G401.6 (cell line): ENCODE measurements at regions not wholly inside any gene's neighbourhood (a gene's known extent, or its start where the extent isn't known, plus 50 kb on each side); places are given as distances from the start of the nearest gene placed in this dataset.
"Not testable (repeated sequence)": the region's sequence is repeated elsewhere in the genome, so short reads cannot be mapped to it uniquely, and the experiment has no call there.

ENCODE experiments used
- FAIRE-seq: peaks from 2 replicates; lab custom pipeline; 2012; peaks lifted over from hg19 to GRCh38; lab: Jason Lieb, UNC

DNA sequence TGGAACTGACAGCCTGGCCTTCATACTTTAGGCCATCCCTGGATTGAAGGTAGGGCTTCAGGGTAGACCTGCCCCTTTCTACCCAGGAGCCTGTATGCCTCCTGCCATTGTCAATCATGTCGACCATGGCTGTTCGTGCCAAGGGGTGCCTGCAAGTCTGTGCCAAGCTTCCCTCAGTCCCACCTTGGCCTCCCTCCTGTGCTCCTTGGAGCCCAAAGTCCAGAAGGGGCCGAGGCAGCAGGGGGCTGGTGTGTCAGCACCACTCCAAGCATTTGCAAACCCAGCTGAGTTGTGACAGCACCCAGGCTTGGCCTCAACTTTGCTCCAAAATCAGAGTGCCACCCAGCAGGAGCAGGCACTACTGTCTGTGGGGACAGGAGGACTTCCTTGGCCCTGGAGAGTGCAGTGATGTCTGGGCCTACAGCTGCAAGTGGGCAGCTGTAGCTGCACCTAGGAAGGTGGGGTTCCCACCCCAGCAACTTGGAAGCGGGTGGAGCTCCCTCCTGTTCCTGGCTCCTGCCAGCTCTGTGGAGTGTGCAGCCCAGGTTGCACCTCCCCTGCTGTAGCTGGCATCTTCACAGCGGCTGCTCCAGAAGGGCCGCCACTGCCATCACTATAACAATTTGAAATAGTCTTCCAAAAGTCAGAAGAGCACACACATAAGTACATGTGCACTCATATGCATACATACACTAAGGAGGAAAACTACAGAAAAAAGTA is 1719.3 kb downstream of the HACE1 start:
- FAIRE-seq, result no peak

GRCh38 chr6:103139377-103139776 is 1720.3 kb downstream of the HACE1 start:
- FAIRE-seq, result no peak

GRCh38 chr6:103124471-103124870 is 1731.0 kb downstream of the GRIK2 start:
- no peak for FAIRE-seq

DNA sequence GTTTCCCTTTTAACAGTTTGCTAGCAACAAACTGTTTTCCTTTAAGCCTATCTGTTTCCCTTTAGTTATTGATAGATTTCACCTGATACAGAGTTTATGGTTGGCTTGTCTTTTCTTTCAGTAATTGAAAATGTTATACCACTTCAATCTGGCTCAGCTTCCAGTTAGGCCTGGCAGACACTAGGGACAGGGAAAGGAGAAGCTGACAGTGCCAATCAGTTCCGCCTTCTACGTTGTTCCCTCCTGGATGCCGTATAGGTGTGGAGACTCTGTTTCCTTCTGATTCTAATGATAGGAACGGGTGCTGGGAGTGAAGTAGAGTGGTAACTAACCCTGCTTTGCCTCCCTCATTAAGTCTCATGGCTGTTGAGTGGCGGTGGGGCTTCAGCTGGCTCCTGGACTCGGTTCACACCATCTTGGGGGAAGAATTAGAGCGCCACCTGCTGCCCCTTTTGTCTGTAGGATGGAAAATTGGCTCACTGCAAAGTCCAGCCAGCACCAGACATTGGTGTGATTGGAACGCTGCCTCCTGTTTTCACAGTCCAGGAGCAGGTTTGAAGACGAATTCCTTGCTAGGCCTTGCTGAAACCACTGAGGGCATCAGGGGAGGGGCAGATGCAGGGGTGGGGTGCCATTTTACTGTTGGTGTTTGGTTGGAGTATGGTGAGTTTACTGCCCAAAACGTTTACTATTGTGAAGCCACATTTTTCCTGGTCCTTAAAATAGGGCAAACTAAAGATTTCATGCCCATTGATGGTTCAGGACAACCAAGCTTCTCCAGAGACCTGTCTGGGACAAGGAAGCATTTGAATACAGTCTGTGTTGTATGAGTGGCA is 1729.5 kb downstream of the GRIK2 start:
- FAIRE-seq, result no peak

GRCh38 chr6:103119056-103119455 is 1725.5 kb downstream of the GRIK2 start:
- FAIRE-seq, result no peak

- no peak for FAIRE-seq
These were observed 1721.1 kb downstream of the GRIK2 start for GRCh38 chr6:103114582-103114981.

- FAIRE-seq, result no peak
These were observed 1719.9 kb downstream of the GRIK2 start for GRCh38 chr6:103113416-103113815.

- FAIRE-seq, result no peak
These were observed 1714.5 kb downstream of the GRIK2 start for GRCh38 chr6:103107985-103108384.

DNA sequence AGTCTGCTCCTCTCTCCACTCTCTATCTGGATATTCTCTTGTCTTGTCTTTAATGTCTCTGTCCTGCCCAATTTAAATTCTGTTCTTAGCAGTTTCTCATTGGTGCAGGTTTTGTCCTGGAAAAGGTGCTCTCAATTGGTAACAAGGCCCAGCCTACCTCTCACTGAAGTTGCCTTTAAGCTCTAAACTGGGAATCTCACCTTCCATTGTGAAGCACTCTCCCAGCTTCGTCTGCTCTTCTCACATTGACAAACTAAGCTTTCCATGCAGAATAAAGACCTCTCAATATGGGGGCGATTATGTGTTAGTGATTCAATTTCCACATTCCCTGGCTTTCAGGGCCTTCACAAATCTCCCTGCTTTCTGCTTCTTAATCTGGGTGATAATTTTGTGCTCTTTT is 1712.2 kb downstream of the GRIK2 start:
- FAIRE-seq, result no peak

DNA sequence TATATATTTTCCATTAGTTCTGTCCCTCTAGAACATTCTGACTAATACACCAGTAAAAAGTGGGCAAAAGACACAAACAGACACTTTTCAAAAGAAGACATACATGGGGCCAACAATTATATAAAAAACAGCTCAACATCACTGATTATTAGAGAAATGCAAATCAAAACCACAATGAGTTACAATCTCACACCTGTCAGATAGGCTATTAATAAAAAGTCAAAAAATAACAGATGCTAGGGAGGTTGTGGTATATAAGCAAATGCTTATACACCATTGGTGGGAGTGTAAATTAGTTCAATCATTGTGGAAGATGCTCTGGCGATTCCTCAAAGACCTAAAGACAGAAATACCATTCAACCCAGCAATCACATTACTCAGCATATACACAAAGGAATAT is 1707.8 kb downstream of the GRIK2 start:
- no peak for FAIRE-seq

GRCh38 chr6:103092414-103092813 is 1698.9 kb downstream of the GRIK2 start:
- FAIRE-seq, result not testable (repeated sequence)

GRCh38 chr6:103085801-103086200 is 1692.3 kb downstream of the GRIK2 start:
- no peak for FAIRE-seq

DNA sequence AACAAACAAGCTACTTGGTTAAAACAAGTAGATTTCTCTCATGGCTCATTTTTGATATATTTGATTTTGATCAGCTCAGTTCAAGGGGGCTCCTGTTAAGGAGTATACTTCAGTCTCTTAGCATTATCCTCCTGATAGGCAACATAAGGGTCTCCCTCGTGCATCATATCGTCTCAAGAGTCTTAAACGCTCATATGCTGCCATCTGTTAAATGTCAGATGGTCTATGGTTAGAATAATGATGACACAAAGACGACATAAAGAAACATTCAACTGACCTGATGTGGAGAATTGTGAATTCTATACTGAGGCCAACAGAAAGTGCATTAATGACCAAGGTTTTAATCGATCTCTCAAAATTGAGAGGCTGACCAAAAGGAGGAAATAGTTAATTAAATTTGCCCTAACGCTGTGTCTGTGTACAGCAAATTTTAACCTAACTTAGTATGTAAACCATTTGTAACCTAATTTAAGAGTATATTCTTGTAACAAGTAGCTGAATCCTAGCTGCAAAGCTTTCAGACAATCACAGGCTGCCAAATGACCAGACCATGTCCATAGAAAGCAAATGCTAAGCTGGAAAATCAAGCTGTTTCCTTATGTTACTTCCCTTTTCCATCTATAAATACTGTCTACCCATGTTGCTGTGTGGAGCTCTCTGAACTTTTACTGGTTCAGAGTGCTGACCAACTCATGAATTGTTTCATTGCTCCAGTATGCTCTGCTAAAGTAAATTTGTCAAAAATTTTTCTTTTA is 1688.5 kb downstream of the GRIK2 start:
- no peak for FAIRE-seq

DNA sequence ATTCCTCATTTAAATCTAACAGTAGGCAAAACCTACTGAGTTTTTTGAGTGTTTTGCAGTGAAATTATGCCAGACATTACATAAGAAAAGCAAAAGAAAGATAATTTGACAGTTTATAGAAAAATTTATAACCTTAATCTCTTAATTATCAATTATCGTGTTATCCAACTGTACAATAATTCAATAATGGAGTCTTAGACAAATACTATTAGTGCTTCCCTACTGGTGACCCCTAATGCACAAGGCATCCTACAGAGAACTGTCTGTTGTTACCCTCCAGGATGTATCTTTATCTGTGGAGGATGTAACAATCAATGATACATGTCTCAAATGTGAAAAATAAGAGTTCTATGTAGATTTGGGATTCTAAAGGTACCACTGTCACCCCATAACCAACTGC is 1687.6 kb downstream of the GRIK2 start:
- FAIRE-seq, result no peak

DNA sequence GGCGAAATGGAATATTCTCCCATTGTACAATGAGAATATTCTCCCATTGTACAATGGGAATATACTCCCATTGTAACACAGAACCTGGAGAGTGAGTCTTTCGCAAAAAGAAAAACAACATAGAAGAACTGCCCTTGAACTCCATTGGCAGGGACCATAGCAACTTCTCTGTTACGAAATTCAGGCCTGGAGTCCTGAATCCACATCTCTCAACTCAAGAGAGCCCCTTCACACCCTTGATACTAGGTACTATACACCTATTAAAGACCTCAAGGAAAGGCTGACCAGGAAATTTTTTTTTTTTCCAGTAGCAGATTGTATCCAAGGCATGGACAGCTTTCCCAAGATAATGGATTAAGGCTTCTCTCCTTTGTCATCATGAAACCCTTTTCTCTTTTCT is 1687.0 kb downstream of the GRIK2 start:
- no peak for FAIRE-seq

- FAIRE-seq, result no peak
These were observed 1686.4 kb downstream of the GRIK2 start for GRCh38 chr6:103079867-103080266.

DNA sequence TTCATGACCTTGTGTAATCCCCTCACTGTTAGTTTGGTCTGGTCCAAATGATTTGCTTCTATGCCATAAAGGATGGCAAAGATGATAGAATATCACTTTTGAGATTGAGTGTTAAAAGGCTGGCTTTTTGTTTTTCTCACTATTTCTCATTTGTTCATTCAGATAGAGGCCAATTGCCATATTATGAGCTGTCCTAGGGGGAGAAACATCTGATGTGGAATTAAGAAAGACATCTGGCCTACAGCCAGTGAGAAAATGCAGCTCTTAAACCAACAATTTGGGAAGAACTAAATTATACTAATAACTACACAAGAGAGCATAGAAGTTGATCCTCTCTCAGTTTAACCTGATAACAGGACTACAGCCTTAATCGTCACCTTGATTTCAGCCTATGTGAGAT is 1668.6 kb downstream of the GRIK2 start:
- no peak for FAIRE-seq

DNA sequence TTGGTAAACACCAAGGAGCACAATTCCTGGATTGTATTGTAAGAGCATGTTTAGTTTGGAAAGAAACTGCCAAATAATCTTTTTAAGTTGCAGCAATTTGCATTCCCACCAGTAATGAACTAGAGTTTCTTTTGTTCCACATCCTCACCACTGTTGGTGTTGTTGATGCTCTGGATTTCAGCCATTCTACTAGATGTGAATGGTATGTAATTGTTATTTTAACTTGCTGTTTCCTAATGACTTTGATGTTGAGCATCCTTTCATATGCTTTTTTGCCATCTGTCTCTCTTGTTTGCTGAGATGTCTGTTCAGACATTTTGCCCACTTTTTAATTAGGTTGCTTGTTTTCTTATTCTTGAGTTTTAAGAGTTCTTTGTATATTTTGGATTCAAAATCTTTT is 1654.1 kb downstream of the GRIK2 start:
- no peak for FAIRE-seq

GRCh38 chr6:103042336-103042735 is 1648.8 kb downstream of the GRIK2 start:
- no peak for FAIRE-seq

- no peak for FAIRE-seq
These were observed 1643.3 kb downstream of the GRIK2 start for GRCh38 chr6:103036846-103037245.

DNA sequence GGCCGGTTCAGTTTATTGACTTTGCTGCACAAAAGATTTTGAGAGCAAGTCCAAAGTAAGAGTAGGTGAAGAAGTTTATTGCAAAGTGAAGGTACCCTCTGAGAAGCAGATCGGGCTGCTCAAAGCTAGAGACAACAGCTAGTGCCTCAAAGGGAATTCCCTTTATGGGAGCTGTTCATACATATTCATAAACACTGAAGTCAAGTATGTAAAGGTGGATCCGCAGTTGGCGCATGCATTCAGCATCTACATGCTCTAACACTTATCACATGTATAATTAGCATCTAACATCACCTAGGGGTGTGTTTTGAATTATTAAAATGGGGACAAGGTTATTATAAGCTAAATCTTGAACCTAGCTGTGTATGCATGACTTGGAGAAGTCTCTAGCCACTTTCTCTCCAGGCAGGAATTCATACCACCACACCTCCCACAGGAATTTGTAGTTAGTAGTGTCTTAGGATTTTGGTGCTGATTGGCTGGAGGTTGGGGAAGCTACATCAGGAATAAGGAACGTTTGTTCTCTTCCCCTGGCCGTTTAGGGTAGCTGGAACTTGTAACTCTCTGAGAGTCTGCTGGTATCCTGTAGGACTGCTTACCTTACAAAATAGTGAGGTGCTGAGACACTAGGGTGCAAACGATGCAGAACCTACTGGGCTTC is 1633.9 kb downstream of the GRIK2 start:
- no peak for FAIRE-seq

DNA sequence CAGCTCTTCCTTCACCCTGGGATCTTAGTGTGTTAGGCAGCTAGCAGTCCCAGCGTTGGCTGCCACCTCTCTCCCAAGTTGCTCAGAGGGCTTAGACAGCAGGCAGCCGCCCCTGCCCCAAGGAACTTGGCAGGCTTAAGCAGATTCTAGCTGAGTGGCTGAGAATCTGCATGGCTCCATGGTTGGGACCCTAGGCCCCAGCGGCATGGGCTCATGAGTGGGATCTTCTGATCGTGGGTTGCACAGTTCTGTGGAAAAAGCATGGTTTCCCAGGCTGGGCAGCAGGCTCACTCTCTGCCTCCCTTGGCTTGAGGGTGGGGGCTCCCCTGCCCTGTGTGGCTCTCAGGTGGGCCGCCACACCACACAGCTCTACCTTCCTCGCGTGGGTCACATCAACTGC is 1624.9 kb downstream of the GRIK2 start:
- FAIRE-seq, result no peak

- no peak for FAIRE-seq
These were observed 1624.4 kb downstream of the GRIK2 start for GRCh38 chr6:103017878-103018277.
